ENCODE measurements at regions not wholly inside any gene's neighbourhood (a gene's known extent, or its start where the extent isn't known, plus 50 kb on each side); places are given as distances from the start of the nearest gene placed in this dataset.

DNA sequence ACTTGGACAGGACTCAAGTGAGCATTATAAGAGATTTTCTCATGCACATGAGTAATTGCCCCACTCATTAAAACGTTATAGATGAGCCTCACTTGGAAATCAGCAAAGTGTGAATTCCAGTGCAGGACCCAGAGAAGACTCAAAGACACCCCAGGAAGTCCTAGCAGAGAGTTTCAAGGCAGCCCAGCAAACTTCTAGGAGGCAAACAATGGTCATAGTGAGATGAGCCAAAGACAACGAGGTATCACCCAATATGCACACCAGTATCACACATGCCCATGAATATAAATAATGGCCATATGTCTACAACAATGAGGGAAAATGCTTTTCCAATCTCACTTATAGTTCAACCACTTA, 245.9 kb downstream of the ACTL7B start:
- TF ChIP-seq TRIM22 (IDR thresholded peaks at IDR 0.05): no peak
- TF ChIP-seq ZNF17 (CRISPR knock-in tag; IDR thresholded peaks at IDR 0.05): no peak
- TF ChIP-seq POLR2A (IDR thresholded peaks at IDR 0.05; ENCODE audit: insufficient read depth in 1 of 2, low read depth in 2 of 2, low read length in 2 of 2): no peak
- TF ChIP-seq, protein P1, sequence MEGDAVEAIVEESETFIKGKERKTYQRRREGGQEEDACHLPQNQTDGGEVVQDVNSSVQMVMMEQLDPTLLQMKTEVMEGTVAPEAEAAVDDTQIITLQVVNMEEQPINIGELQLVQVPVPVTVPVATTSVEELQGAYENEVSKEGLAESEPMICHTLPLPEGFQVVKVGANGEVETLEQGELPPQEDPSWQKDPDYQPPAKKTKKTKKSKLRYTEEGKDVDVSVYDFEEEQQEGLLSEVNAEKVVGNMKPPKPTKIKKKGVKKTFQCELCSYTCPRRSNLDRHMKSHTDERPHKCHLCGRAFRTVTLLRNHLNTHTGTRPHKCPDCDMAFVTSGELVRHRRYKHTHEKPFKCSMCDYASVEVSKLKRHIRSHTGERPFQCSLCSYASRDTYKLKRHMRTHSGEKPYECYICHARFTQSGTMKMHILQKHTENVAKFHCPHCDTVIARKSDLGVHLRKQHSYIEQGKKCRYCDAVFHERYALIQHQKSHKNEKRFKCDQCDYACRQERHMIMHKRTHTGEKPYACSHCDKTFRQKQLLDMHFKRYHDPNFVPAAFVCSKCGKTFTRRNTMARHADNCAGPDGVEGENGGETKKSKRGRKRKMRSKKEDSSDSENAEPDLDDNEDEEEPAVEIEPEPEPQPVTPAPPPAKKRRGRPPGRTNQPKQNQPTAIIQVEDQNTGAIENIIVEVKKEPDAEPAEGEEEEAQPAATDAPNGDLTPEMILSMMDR (CRISPR knock-in tag; IDR thresholded peaks at IDR 0.05): no peak
- TF ChIP-seq ZZZ3 (CRISPR knock-in tag; IDR thresholded peaks at IDR 0.05; ENCODE audit: borderline replicate concordance): no peak
- TF ChIP-seq RXRB (CRISPR knock-in tag; IDR thresholded peaks at IDR 0.05; ENCODE audit: borderline replicate concordance): no peak
- no peak for TF ChIP-seq FOSL2 (CRISPR knock-in tag; IDR thresholded peaks at IDR 0.05)
- TF ChIP-seq SMARCC2 (IDR thresholded peaks at IDR 0.05): no peak
- no peak for TF ChIP-seq ZNF121 (CRISPR knock-in tag; IDR thresholded peaks at IDR 0.05)

Data from HepG2 (cell line).